Karpas-422 (cell line): ENCODE measurements at regions not wholly inside any gene's neighbourhood (a gene's known extent, or its start where the extent isn't known, plus 50 kb on each side); places are given as distances from the start of the nearest gene placed in this dataset.

Experiments used
- DNase-seq: peaks from one replicate; pipeline ENCODE4 v3.0.0-alpha.2; 2015
- H2AFZ ChIP-seq: fragments of 200-600 bp; sonication (generic); 2 replicates; pipeline ENCODE4 v1.6.1; 2014; ENCODE audit warnings: antibody characterized with exemption, low read length, mixed read lengths
- H3K27ac ChIP-seq: fragments of 200-600 bp; sonication (generic); 2 replicates; pipeline ENCODE4 v1.5.1; 2014; ENCODE audit warnings: mild to moderate bottlenecking, low read length, moderate library complexity
- H3K27me3 ChIP-seq: fragments of 200-600 bp; sonication (generic); 2 replicates; pipeline ENCODE4 v1.6.1; 2014; ENCODE audit warnings: low read length, mixed read lengths
- H3K36me3 ChIP-seq: fragments of 200-600 bp; sonication (generic); 2 replicates; pipeline ENCODE4 v1.6.1; 2014; ENCODE audit warnings: low read length, mixed read lengths; ENCODE audit not compliant: insufficient read depth
- H3K4me1 ChIP-seq: fragments of 200-600 bp; sonication (generic); 2 replicates; pipeline ENCODE4 v1.6.1; 2014; ENCODE audit warnings: mild to moderate bottlenecking, low read length, mixed read lengths
- H3K4me2 ChIP-seq: fragments of 200-600 bp; sonication (generic); 2 replicates; pipeline ENCODE4 v1.6.1; 2014; ENCODE audit warnings: low read length, low read depth, mild to moderate bottlenecking; ENCODE audit not compliant: poor library complexity, severe bottlenecking
- H3K4me3 ChIP-seq: fragments of 200-600 bp; sonication (generic); 2 replicates; pipeline ENCODE4 v1.5.1; 2014; ENCODE audit warnings: mild to moderate bottlenecking, antibody characterized with exemption, low read length, mixed read lengths
- H3K79me2 ChIP-seq: fragments of 200-600 bp; sonication (generic); 2 replicates; pipeline ENCODE4 v1.6.1; 2014; ENCODE audit warnings: mild to moderate bottlenecking, low read length, mixed read lengths
- H3K9ac ChIP-seq: fragments of 200-600 bp; sonication (generic); 2 replicates; pipeline ENCODE4 v1.6.0; 2014; ENCODE audit warnings: low read length
- H3K9me2 ChIP-seq: fragments of 200-600 bp; sonication (generic), shearing (Covaris generic); replicated peaks from 2 replicates; pipeline ENCODE4 v1.6.0; 2014; ENCODE audit warnings: mild to moderate bottlenecking, low read length, moderate library complexity; ENCODE audit not compliant: insufficient read depth
- H3K9me3 ChIP-seq: fragments of 300-700, 200-600 bp; sonication (generic); 2 replicates; pipeline ENCODE4 v1.6.1; 2014; ENCODE audit warnings: low read length, mixed read lengths
- H4K20me1 ChIP-seq: fragments of 200-600 bp; sonication (generic); 2 replicates; pipeline ENCODE4 v1.6.1; 2014; ENCODE audit warnings: mild to moderate bottlenecking, antibody characterized with exemption, low read length, low read depth; ENCODE audit not compliant: insufficient read depth

GRCh38 chr1:199691540-199691939 lies 336.0 kb upstream of the NR5A2 start:
- Histone ChIP-seq H3K36me3 (no peaks in the 10 kb centered on the region), H3K79me2 (no peaks in the 10 kb centered on the region), H3K9ac (no peak overlapping the region), H3K9me3 (no peaks in the 10 kb centered on the region), H2AFZ (no peak overlapping the region), H3K4me2 (no peak overlapping the region), H4K20me1 (no peaks in the 10 kb centered on the region), H3K9me2 (no peaks in the 10 kb centered on the region), H3K27ac (no peak overlapping the region), H3K27me3 (no peaks in the 10 kb centered on the region), H3K4me1 (no peaks in the 10 kb centered on the region), H3K4me3 (no peak overlapping the region)
- DNase-seq = no peak

- Histone ChIP-seq H4K20me1 (no peaks in the 10 kb centered on the region), H2AFZ (no peak overlapping the region), H3K9me3 (no peaks in the 10 kb centered on the region)
These were observed 333.8 kb upstream of the NR5A2 start for GRCh38 chr1:199693724-199694123.

GRCh38 chr1:199696225-199696624 lies 331.3 kb upstream of the NR5A2 start:
- Histone ChIP-seq H3K27ac (no peak overlapping the region), H3K4me2 (no peak overlapping the region), H3K9me3 (no peaks in the 10 kb centered on the region), H3K4me1 (no peaks in the 10 kb centered on the region), H3K4me3 (no peak overlapping the region), H2AFZ (no peak overlapping the region), H3K9ac (no peak overlapping the region), H3K79me2 (no peaks in the 10 kb centered on the region), H4K20me1 (no peaks in the 10 kb centered on the region), H3K9me2 (no peaks in the 10 kb centered on the region), H3K27me3 (no peaks in the 10 kb centered on the region; the same call in 1 of the 2 replicates), H3K36me3 (no peaks in the 10 kb centered on the region)
- DNase-seq = no peak

More at GRCh38 chr1:199693724-199694123, 333.8 kb upstream of the NR5A2 start:
- Histone ChIP-seq H3K9me2 (no peaks in the 10 kb centered on the region), H3K9ac (no peak overlapping the region), H3K4me1 (no peaks in the 10 kb centered on the region), H3K4me3 (no peak overlapping the region), H3K4me2 (no peak overlapping the region), H3K27me3 (no peaks in the 10 kb centered on the region; the same call in 1 of the 2 replicates), H3K79me2 (no peaks in the 10 kb centered on the region), H3K36me3 (no peaks in the 10 kb centered on the region), H3K27ac (no peak overlapping the region)
- DNase-seq = no peak

- Histone ChIP-seq H3K79me2 (no peaks in the 10 kb centered on the region), H3K4me3 (no peak overlapping the region), H3K9me2 (no peaks in the 10 kb centered on the region), H4K20me1 (no peaks in the 10 kb centered on the region), H3K9me3 (no peaks in the 10 kb centered on the region), H3K4me1 (no peaks in the 10 kb centered on the region), H3K36me3 (no peaks in the 10 kb centered on the region), H3K27ac (no peak overlapping the region), H3K9ac (no peak overlapping the region), H2AFZ (no peak overlapping the region), H3K27me3 (no peaks in the 10 kb centered on the region; the same call in 1 of the 2 replicates), H3K4me2 (no peak overlapping the region)
- no peak for DNase-seq
These were observed 329.3 kb upstream of the NR5A2 start for GRCh38 chr1:199698222-199698621.

- Histone ChIP-seq H2AFZ (no peak overlapping the region), H3K4me3 (no peak overlapping the region), H3K9ac (no peak overlapping the region), H3K27ac (no peak overlapping the region), H3K9me2 (no peaks in the 10 kb centered on the region), H3K9me3 (no peaks in the 10 kb centered on the region), H3K27me3 (no peaks in the 10 kb centered on the region; the same call in 1 of the 2 replicates), H3K36me3 (no peaks in the 10 kb centered on the region), H4K20me1 (no peaks in the 10 kb centered on the region), H3K79me2 (no peaks in the 10 kb centered on the region), H3K4me2 (no peak overlapping the region), H3K4me1 (no peaks in the 10 kb centered on the region)
- no peak for DNase-seq
These were observed 327.0 kb upstream of the NR5A2 start for GRCh38 chr1:199700551-199700950.

- H3K9ac ChIP-seq = no peak overlapping the region
- H3K9me2 ChIP-seq = no peaks in the 10 kb centered on the region
- H3K4me2 ChIP-seq = no peak overlapping the region
- no peak overlapping the region for H2AFZ ChIP-seq
- no peaks in the 10 kb centered on the region for H3K9me3 ChIP-seq
- no peaks in the 10 kb centered on the region for H4K20me1 ChIP-seq
- no peaks in the 10 kb centered on the region for H3K79me2 ChIP-seq
- no peak overlapping the region for H3K27ac ChIP-seq
- H3K27me3 ChIP-seq = no peaks in the 10 kb centered on the region; the same call in 1 of the 2 replicates
- no peaks in the 10 kb centered on the region for H3K36me3 ChIP-seq
- H3K4me1 ChIP-seq = no peaks in the 10 kb centered on the region
- DNase-seq = no peak
- H3K4me3 ChIP-seq = no peak overlapping the region
These were observed 325.8 kb upstream of the NR5A2 start for GRCh38 chr1:199701726-199702125.

GRCh38 chr1:199704231-199704630 lies 323.3 kb upstream of the NR5A2 start:
- Histone ChIP-seq H3K4me3 (no peak overlapping the region), H3K9me2 (no peaks in the 10 kb centered on the region), H3K27me3 (no peaks in the 10 kb centered on the region), H4K20me1 (no peaks in the 10 kb centered on the region), H3K79me2 (no peaks in the 10 kb centered on the region), H3K27ac (no peak overlapping the region), H2AFZ (no peak overlapping the region), H3K4me2 (no peak overlapping the region), H3K4me1 (no peaks in the 10 kb centered on the region), H3K36me3 (no peaks in the 10 kb centered on the region), H3K9ac (no peak overlapping the region), H3K9me3 (no peaks in the 10 kb centered on the region)
- DNase-seq = no peak

GRCh38 chr1:199705825-199706224 lies 321.7 kb upstream of the NR5A2 start:
- DNase-seq = no peak
- Histone ChIP-seq H4K20me1 (no peaks in the 10 kb centered on the region), H3K9me3 (no peaks in the 10 kb centered on the region)

More at GRCh38 chr1:199705825-199706224, 321.7 kb upstream of the NR5A2 start:
- H3K79me2 ChIP-seq = no peaks in the 10 kb centered on the region
- no peaks in the 10 kb centered on the region for H3K4me1 ChIP-seq
- H3K9ac ChIP-seq = no peak overlapping the region
- no peaks in the 10 kb centered on the region for H3K27me3 ChIP-seq
- H3K27ac ChIP-seq = no peak overlapping the region
- no peak overlapping the region for H2AFZ ChIP-seq
- no peaks in the 10 kb centered on the region for H3K9me2 ChIP-seq
- no peak overlapping the region for H3K4me2 ChIP-seq
- no peak overlapping the region for H3K4me3 ChIP-seq
- no peaks in the 10 kb centered on the region for H3K36me3 ChIP-seq
